Naive thymus-derived CD8-positive, alpha-beta T cell (primary cell): ENCODE measurements at regions not wholly inside any gene's neighbourhood (a gene's known extent, or its start where the extent isn't known, plus 50 kb on each side); places are given as distances from the start of the nearest gene placed in this dataset.

ENCODE experiments used
- ATAC-seq, 2 donors: fragments of 150-1000 bp; cut with Tn5 transposase in 1 of 2; sonication (Bioruptor Pico), chemical (Tn5 transposase) in 1 of 2; 1 replicate in 1 of 2; 2 replicates in 1 of 2; pipeline ENCODE4 v1.10.0; 2021; ENCODE audit warnings: mild to moderate bottlenecking in 2 of 2, moderate library complexity in 2 of 2
- POLR2A ChIA-PET: fragments of 350-600 bp; sonication (Branson Sonifier 250); formaldehyde crosslinking; loops from one replicate; lab custom pipeline; 2021; ENCODE audit warnings: antibody characterized with exemption; lab: Charles Lee
- DNase-seq, 10 donors: peaks; one replicate each; pipeline versions ENCODE4 v3.0.0 to v3.0.0-alpha.2; 2020 to 2022
- H3K27ac Mint-ChIP-seq, 10 donors: one replicate each; pipeline ENCODE4 v1.8.0; 2020 to 2022; ENCODE audit warnings: mild to moderate bottlenecking in 10 of 10, mixed read lengths in 10 of 10, moderate library complexity in 4 of 10, inconsistent platforms in 1 of 10
- H3K27me3 Mint-ChIP-seq, 5 donors: one replicate each; pipeline ENCODE4 v1.8.0; 2021 to 2022; ENCODE audit warnings: mixed read lengths in 5 of 5
- H3K36me3 Mint-ChIP-seq, 3 donors: one replicate each; pipeline ENCODE4 v1.8.0; 2020 to 2022; ENCODE audit warnings: mixed read lengths in 3 of 3, mild to moderate bottlenecking in 2 of 3, inconsistent platforms in 1 of 3
- H3K4me1 Mint-ChIP-seq, 4 donors: one replicate each; pipeline ENCODE4 v1.8.0; 2021 to 2022; ENCODE audit warnings: mixed read lengths in 4 of 4
- H3K4me3 Mint-ChIP-seq, 10 donors: one replicate each; pipeline ENCODE4 v1.8.0; 2020 to 2022; ENCODE audit warnings: mild to moderate bottlenecking in 10 of 10, mixed read lengths in 10 of 10, moderate library complexity in 6 of 10, inconsistent platforms in 1 of 10
- H3K9me3 Mint-ChIP-seq, 9 donors: one replicate each; pipeline ENCODE4 v1.8.0; 2020 to 2022; ENCODE audit warnings: mixed read lengths in 9 of 9, mild to moderate bottlenecking in 3 of 9, inconsistent platforms in 1 of 9, moderate library complexity in 1 of 9

DNA sequence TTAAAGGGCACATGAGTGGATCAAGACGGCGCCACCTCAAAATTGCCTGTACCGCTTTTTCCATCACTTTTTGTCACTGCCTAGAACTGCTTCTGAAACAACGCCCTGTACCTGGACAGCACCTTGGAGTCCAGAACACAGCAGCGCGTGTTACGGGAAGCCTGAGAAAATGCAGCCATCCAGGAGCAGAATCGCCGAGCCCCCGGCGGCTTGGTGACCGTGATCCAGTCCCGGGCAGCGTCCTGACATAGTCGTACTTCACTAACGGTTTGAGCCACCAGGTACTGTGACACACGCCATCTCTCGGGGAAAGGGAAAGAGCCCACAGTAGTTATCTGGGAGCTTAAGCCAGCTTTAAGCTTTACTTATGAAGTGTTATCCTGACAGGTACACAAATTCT is 168.9 kb upstream of the SALL3 start:
- DNase-seq, result no peak
- H3K4me3 Mint-ChIP-seq, result no peak overlapping the region
- peaks cover 0 to 5% (median 1%) of the 10 kb centered on the region in 4 donors for H3K4me1 Mint-ChIP-seq
- no peaks in the 10 kb centered on the region for H3K36me3 Mint-ChIP-seq
- no peak for ATAC-seq
- POLR2A ChIA-PET, result no interaction called here
- no peak overlapping the region for H3K27ac Mint-ChIP-seq
- H3K27me3 Mint-ChIP-seq, result peaks cover 3 to 34% (median 13%) of the 10 kb centered on the region in 5 donors
- peaks cover 0 to 8% (median 0%) of the 10 kb centered on the region in 9 donors for H3K9me3 Mint-ChIP-seq

DNA sequence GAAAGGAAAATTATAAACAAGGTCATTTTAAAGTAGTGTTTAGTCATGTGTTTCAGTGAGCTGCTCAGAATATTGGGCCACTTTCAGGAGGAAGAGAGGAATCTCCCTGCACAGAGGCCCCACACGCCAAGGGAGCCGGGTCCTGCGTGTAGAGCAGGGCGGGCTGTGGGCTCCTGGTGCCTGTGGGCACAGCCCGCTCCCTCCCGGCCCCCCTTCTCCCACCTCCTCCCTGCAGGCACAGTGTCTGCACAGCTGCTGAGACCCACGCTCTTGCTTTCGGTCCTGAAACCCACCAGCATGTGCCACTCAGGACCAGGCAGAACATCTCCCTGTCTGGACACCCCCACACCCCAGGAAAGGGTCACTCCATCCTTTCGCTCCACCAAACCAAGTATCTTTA is 167.6 kb upstream of the SALL3 start:
- ATAC-seq (no peak), DNase-seq (no peak)
- no peak overlapping the region for H3K4me3 Mint-ChIP-seq
- peaks cover 0 to 8% (median 0%) of the 10 kb centered on the region in 9 donors for H3K9me3 Mint-ChIP-seq
- H3K36me3 Mint-ChIP-seq, result no peaks in the 10 kb centered on the region
- POLR2A ChIA-PET, result no interaction called here
- H3K27me3 Mint-ChIP-seq, result peaks cover 3 to 40% (median 13%) of the 10 kb centered on the region in 5 donors
- H3K27ac Mint-ChIP-seq, result no peak overlapping the region
- H3K4me1 Mint-ChIP-seq, result peaks cover 0 to 5% (median 1%) of the 10 kb centered on the region in 4 donors

DNA sequence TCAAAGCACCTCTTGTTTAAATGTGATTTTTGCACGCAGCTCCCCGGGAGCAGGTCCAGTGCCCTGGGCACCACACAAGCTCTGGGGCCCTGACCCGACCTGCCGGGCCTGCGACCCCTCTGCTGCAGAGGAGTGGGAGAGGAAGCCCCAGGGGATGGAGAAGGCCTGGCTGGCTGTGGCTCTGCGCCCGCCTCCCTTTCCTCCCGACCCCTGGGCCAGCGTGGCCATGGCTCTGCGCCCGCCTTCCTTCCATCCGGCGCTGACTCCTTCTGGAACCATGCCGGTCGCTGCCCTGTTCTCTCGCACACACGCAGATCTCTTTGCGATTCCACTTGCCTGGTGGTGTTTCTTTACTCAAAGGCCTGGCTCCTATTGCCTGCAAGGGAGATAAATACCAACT is 166.5 kb upstream of the SALL3 start:
- ATAC-seq (no peak), DNase-seq (no peak)
- H3K27me3 Mint-ChIP-seq, result peaks cover 6 to 43% (median 16%) of the 10 kb centered on the region in 5 donors
- H3K4me3 Mint-ChIP-seq, result no peak overlapping the region
- H3K9me3 Mint-ChIP-seq, result peaks cover 0 to 8% (median 0%) of the 10 kb centered on the region in 9 donors
- H3K36me3 Mint-ChIP-seq, result no peaks in the 10 kb centered on the region
- no peak overlapping the region for H3K27ac Mint-ChIP-seq
- POLR2A ChIA-PET, result no interaction called here
- peaks cover 0 to 5% (median 1%) of the 10 kb centered on the region in 4 donors for H3K4me1 Mint-ChIP-seq

DNA sequence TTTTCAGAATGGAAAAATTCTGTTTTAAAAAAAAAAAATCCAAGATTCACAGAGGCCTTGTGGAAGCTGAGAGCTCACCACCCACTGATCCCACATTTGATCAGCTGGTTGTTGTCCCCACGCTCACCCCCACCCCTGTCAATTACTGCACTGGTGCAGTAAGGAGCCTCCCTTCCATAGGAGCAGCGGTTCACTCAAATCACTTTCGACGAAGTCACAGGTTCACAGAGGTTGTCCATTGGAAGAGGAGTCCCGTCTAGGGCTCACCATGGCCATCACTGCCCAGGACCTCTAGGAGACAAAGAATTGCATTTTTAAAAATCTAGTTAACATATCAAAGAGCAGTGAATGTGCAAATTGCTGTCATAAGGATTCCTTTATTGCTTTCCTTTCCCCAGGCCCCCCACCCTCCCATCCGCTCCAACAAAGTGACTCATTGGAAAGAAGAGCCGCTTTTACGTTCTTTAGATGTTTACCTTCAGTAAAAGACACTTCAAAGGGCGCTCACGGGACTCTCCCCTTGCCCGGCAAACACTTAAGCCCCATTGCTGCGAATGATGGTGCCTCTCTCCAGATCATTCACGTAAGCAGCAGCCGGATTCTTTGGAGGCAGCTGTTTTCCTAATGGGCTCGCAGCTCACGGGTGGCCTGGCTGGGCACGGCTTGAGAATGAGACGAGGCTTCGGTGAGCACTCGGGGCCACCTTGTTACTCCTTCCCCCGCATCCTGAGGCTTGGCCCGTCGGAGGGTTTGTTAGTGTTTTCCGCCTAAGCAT is 165.5 kb upstream of the SALL3 start:
- peak overlapping the region in 1 of 10 donors; percentile 18 for H3K27ac Mint-ChIP-seq
- no peak overlapping the region for H3K4me3 Mint-ChIP-seq
- peaks cover 11 to 50% (median 24%) of the 10 kb centered on the region in 5 donors for H3K27me3 Mint-ChIP-seq
- no peak for ATAC-seq
- DNase-seq, result no peak
- peaks cover 0 to 8% (median 0%) of the 10 kb centered on the region in 9 donors for H3K9me3 Mint-ChIP-seq
- peaks cover 0 to 2% (median 0%) of the 10 kb centered on the region in 3 donors for H3K36me3 Mint-ChIP-seq
- peaks cover 0 to 5% (median 1%) of the 10 kb centered on the region in 4 donors for H3K4me1 Mint-ChIP-seq
- POLR2A ChIA-PET, result no interaction called here

DNA sequence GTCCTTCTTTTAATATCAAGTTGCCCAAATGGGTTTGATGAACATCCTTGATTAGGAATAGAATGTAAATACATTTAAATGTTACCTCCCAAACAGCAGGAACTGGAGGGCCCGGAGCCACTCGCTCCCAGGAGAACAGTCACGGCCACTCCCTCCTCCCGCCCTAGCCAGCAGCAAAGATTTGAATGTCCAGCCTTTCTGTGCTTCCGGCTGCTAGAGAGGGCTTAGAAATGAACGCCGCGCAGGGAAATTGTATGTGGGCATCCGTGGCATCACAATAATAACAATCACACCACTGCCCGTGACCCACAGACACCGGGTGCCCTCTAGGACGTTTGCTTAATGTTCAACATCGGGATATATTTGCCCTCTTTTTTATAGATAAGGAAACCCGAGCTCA is 164.9 kb upstream of the SALL3 start:
- Mint-ChIP-seq H3K4me1 (peaks cover 0 to 4% (median 1%) of the 10 kb centered on the region in 4 donors), H3K36me3 (peaks cover 0 to 2% (median 0%) of the 10 kb centered on the region in 3 donors), H3K9me3 (peaks cover 0 to 6% (median 0%) of the 10 kb centered on the region in 9 donors), H3K27ac (no peak overlapping the region), H3K27me3 (peaks cover 11 to 50% (median 24%) of the 10 kb centered on the region in 5 donors), H3K4me3 (no peak overlapping the region)
- DNase-seq, result no peak
- POLR2A ChIA-PET, result no interaction called here
- ATAC-seq, result no peak

DNA sequence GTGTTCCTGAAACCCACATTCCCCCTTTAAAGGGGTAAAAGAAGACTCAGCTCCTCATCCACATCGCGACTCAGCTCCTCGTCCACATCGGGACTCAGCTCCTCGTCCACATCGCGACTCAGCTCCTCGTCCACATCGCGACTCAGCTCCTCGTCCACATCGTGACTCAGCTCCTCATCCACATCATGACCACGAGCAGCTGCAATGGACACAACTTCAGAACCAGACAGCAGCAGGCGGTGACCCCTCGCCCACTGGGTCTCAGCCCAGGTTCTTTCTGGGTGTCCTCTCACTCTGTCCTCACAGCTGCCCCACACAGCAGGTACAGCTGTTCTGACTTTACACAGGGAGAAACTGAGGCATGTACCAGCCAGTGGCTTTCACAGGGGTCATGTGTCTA is 163.5 kb upstream of the SALL3 start:
- Mint-ChIP-seq H3K27ac (no peak overlapping the region), H3K36me3 (peaks cover 0 to 2% (median 0%) of the 10 kb centered on the region in 3 donors), H3K9me3 (no peaks in the 10 kb centered on the region), H3K4me1 (no peaks in the 10 kb centered on the region), H3K27me3 (peaks cover 13 to 50% (median 25%) of the 10 kb centered on the region in 5 donors), H3K4me3 (no peak overlapping the region)
- POLR2A ChIA-PET, result no interaction called here
- ATAC-seq, result no peak
- DNase-seq, result no peak

DNA sequence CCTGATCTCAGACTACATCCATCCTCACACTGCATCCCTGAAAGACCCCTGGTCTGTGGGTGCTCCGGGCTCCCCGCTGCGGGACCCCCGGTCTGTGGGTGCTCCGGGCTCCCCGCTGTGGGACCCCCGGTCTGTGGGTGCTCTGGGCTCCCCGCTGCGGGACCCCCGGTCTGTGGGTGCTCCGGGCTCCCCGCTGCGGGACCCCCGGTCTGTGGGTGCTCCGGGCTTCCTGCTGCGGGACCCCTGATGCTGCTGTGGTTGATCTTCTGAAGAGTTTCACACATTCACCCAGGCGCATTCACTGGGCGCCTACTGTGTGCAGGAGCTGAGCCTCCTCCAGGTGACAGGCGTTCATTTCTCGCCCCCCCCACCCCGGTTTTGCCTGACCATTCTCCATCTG is 162.7 kb upstream of the SALL3 start:
- no peaks in the 10 kb centered on the region for H3K4me1 Mint-ChIP-seq
- H3K9me3 Mint-ChIP-seq, result no peaks in the 10 kb centered on the region
- ATAC-seq (no peak), DNase-seq (no peak)
- H3K36me3 Mint-ChIP-seq, result peaks cover 0 to 2% (median 0%) of the 10 kb centered on the region in 3 donors
- H3K27ac Mint-ChIP-seq, result no peak overlapping the region
- H3K4me3 Mint-ChIP-seq, result no peak overlapping the region
- POLR2A ChIA-PET, result no interaction called here
- peaks cover 13 to 49% (median 27%) of the 10 kb centered on the region in 5 donors for H3K27me3 Mint-ChIP-seq

DNA sequence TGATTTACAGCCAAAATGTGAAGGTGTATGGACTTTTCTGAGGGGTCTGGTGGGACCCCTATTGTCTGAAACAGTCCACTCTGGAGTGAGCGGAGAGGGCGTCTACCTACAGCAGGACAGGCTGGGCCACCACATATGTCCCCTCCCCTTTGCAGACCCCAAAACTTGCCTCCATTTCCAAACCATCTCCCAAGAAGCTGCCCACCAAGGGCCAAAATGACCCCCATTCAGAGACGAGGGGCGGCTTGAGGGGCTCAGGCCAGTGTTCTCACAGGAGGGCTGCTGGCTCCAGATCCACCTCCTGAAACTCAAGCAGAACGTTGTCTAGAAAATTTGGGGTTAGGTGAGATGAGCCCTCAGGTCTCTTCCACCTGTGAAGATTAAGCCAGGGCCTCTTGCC is 161.1 kb upstream of the SALL3 start:
- ATAC-seq (no peak), DNase-seq (no peak)
- Mint-ChIP-seq H3K9me3 (no peaks in the 10 kb centered on the region), H3K27me3 (peaks cover 10 to 35% (median 27%) of the 10 kb centered on the region in 5 donors), H3K4me3 (no peak overlapping the region), H3K36me3 (peaks cover 0 to 2% (median 0%) of the 10 kb centered on the region in 3 donors), H3K27ac (no peak overlapping the region), H3K4me1 (no peaks in the 10 kb centered on the region)
- POLR2A ChIA-PET, result no interaction called here

DNA sequence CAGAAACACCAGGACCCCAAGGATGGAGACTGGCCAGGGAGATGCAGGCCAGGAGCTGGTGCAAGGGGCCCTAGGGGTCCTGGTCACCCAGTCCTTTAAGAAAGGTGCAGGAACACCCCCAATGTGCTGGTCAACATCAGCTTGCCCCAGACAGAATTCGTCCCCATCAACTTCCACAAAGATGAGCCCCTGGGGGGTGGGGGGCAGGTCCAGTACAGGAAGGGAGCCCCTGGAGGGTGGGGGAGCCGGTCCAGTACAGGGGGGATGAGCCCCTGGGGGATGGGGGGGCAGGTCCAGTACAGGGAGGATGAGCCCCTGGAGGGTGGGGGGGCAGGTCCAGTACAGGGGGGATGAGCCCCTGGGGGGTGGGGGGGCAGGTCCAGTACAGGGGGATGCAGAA is 160.7 kb upstream of the SALL3 start:
- H3K4me1 Mint-ChIP-seq, result no peaks in the 10 kb centered on the region
- DNase-seq, result no peak
- no peak overlapping the region for H3K4me3 Mint-ChIP-seq
- no peak overlapping the region for H3K27ac Mint-ChIP-seq
- POLR2A ChIA-PET, result no interaction called here
- H3K27me3 Mint-ChIP-seq, result peaks cover 10 to 34% (median 26%) of the 10 kb centered on the region in 5 donors
- H3K36me3 Mint-ChIP-seq, result peaks cover 0 to 2% (median 0%) of the 10 kb centered on the region in 3 donors
- no peaks in the 10 kb centered on the region for H3K9me3 Mint-ChIP-seq
- no peak for ATAC-seq

DNA sequence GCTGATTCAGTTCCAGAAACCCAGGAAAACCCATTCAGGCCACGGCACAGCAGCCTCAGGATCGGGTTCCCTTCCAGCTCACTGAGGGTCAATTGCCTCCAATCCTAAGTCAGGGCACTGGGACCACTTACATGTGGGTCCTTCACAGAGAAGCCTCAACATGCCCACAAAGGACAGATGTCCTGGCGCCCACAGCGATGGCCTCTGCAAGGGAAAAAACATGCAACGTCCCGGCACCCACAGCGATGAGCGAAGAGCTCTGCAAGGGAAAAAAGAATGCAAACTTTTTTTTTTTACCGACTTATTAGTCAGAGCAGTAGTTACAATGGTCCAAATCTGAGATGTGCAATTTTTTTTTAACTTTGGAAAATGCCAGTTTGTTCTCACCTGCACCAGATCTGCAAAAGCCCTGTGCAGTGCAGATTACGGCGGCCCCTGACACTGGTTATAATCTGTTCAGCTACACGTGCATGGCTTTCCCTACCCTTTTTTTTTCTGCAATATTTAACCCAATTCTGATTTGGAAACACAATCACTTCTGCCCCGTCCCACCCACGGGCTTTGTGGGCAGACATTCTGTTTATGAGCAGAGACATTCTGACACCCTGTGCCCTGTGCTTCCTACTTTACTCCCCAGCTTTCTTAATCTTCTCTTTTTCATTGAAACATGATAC is 159.3 kb upstream of the SALL3 start:
- no peaks in the 10 kb centered on the region for H3K9me3 Mint-ChIP-seq
- no peaks in the 10 kb centered on the region for H3K4me1 Mint-ChIP-seq
- ATAC-seq (no peak), DNase-seq (no peak)
- H3K27ac Mint-ChIP-seq, result peak overlapping the region in 1 of 10 donors; percentile 18
- H3K4me3 Mint-ChIP-seq, result no peak overlapping the region
- H3K36me3 Mint-ChIP-seq, result peaks cover 0 to 2% (median 0%) of the 10 kb centered on the region in 3 donors
- POLR2A ChIA-PET, result no interaction called here
- H3K27me3 Mint-ChIP-seq, result peaks cover 5 to 24% (median 21%) of the 10 kb centered on the region in 5 donors

DNA sequence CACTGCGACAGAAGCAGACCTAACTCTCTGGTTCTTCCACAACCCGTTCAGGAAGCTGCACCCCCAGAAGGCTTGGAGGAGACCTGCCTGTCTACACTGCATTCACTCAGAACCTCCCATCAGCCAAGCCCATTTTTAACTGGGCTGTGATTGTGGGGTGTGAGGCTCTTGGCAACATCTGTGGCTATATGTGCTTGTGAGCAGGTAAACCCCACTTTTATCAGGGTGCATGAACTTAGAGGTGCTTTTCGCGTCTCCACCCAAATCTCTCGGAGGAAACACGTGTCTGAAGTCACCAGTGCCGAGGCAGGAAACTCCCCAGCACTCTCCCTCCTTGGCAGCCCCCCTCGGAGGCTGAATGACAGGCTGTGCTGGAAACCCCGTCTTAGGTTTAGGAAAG is 158.2 kb upstream of the SALL3 start:
- H3K4me3 Mint-ChIP-seq, result no peak overlapping the region
- POLR2A ChIA-PET, result no interaction called here
- ATAC-seq, result no peak
- DNase-seq, result no peak
- H3K9me3 Mint-ChIP-seq, result no peaks in the 10 kb centered on the region
- peaks cover 0 to 2% (median 0%) of the 10 kb centered on the region in 3 donors for H3K36me3 Mint-ChIP-seq
- H3K27ac Mint-ChIP-seq, result no peak overlapping the region
- no peaks in the 10 kb centered on the region for H3K4me1 Mint-ChIP-seq
- H3K27me3 Mint-ChIP-seq, result peaks cover 4 to 23% (median 12%) of the 10 kb centered on the region in 5 donors

DNA sequence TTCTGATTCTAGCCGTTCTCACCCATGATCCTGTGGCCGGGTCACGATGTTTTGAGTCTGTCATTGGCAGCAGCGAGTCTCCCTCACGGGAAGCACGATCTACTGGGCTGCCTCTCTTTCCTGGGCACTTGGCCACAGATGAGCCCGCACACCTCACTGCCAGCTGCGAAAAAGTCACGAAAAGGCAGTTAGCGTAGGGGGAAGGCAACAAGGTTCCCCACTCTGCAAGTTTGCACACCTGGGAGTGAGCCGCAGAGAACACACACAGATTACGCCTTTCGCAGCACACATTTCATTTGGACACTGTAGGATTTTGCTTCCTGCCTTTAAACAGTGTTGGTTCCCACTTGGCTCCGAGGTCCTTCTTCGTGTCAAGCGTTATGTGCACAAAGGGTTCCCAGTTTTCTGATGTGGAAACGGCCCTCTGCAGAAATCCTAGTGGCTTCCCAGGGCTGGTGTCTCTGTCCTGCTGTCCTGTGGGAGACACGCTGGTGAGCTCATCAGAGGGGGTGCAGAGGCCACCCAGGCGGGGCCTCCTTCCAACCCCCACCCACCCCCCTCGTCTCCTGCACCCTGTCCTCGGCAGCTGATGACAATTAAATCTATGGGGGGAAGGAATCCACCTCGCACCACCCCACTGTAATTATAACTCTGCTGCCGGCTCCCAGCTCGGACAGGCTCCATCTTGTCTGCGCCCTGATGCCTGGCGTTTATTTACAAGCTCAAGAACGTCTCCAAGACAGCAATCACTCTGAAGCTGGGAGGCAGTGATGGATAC is 157.3 kb upstream of the SALL3 start:
- H3K27ac Mint-ChIP-seq, result no peak overlapping the region
- ATAC-seq (no peak), DNase-seq (no peak)
- H3K4me3 Mint-ChIP-seq, result no peak overlapping the region
- no peaks in the 10 kb centered on the region for H3K4me1 Mint-ChIP-seq
- H3K9me3 Mint-ChIP-seq, result no peaks in the 10 kb centered on the region
- peaks cover 0 to 2% (median 0%) of the 10 kb centered on the region in 3 donors for H3K36me3 Mint-ChIP-seq
- peaks cover 4 to 28% (median 12%) of the 10 kb centered on the region in 5 donors for H3K27me3 Mint-ChIP-seq
- POLR2A ChIA-PET, result no interaction called here

DNA sequence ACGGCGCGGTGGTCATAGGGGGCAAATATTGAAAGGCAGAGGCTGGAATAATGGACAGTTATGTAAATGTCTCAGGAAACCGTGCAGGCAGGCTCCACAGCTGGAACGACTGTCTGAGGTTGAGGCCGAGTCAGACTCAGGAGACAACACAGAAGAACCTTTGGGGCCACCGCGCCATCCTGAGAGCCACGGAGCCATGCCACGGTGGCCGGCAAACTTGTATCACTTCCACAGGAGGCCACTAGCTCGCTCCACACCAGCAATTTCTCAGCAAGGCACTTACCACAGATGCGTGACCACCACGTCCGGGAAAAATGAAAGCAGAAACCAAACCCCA is 156.7 kb upstream of the SALL3 start:
- H3K36me3 Mint-ChIP-seq, result peaks cover 0 to 2% (median 0%) of the 10 kb centered on the region in 3 donors
- H3K27ac Mint-ChIP-seq, result no peak overlapping the region
- ATAC-seq (no peak), DNase-seq (no peak)
- no peaks in the 10 kb centered on the region for H3K9me3 Mint-ChIP-seq
- no peak overlapping the region for H3K4me3 Mint-ChIP-seq
- POLR2A ChIA-PET, result no interaction called here
- no peaks in the 10 kb centered on the region for H3K4me1 Mint-ChIP-seq
- H3K27me3 Mint-ChIP-seq, result peaks cover under 1 to 31% (median 11%) of the 10 kb centered on the region in 5 donors
